ENCODE measurements at regions not wholly inside any gene's neighbourhood (a gene's known extent, or its start where the extent isn't known, plus 50 kb on each side); places are given as distances from the start of the nearest gene placed in this dataset.

DNA sequence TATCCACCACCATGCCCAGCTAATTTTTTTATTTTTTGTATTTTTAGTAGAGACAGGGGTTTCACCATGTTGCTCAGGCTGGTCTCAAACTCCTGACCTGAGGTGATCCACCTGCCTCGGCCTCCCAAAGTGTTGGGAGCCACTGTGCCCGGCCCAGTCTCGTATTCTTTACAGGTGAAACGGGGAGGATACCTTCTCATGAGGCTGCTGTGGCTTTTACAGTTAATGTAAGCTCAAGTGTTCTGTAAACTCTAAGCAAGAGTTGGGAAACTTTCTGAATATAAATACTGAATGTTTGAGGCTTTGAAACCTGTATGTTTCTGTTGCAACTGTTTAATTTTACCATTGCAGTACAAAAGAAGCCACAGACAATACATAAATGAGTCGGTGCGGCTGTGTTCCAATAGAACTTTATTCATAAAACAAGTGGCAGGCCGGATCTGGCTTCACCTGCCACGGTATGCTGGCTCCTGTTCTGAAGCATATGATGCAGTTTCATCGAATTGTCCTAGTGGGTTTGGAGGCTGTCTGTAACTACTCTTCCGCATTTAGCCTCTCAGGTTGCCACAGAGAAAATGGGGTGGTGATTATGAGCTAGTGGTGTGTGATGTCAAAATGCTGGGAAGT is 192.5 kb upstream of the ZFP64 start:
- TF ChIP-seq, protein P1, sequence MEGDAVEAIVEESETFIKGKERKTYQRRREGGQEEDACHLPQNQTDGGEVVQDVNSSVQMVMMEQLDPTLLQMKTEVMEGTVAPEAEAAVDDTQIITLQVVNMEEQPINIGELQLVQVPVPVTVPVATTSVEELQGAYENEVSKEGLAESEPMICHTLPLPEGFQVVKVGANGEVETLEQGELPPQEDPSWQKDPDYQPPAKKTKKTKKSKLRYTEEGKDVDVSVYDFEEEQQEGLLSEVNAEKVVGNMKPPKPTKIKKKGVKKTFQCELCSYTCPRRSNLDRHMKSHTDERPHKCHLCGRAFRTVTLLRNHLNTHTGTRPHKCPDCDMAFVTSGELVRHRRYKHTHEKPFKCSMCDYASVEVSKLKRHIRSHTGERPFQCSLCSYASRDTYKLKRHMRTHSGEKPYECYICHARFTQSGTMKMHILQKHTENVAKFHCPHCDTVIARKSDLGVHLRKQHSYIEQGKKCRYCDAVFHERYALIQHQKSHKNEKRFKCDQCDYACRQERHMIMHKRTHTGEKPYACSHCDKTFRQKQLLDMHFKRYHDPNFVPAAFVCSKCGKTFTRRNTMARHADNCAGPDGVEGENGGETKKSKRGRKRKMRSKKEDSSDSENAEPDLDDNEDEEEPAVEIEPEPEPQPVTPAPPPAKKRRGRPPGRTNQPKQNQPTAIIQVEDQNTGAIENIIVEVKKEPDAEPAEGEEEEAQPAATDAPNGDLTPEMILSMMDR (IDR thresholded peaks at IDR 0.05), result no peak
- TF ChIP-seq EZH2 (IDR thresholded peaks at IDR 0.05) (no peak), EZH2phosphoT487 (IDR thresholded peaks at IDR 0.05) (no peak)
